GM19328 (cell line): ENCODE measurements at regions not wholly inside any gene's neighbourhood (a gene's known extent, or its start where the extent isn't known, plus 50 kb on each side); places are given as distances from the start of the nearest gene placed in this dataset.

ENCODE experiments used
- ATAC-seq: cut with Tn5 transposase; IDR thresholded peaks from one replicate; pipeline ENCODE4 v1.9.1; 2021; ENCODE audit warnings: mild to moderate bottlenecking, moderate library complexity; ENCODE audit not compliant: unreplicated experiment

- ATAC-seq: no peak
These were observed 90.9 kb downstream of the ZNF280B start for GRCh38 chr22:22417495-22418162.

GRCh38 chr22:22418163-22418549, 90.4 kb downstream of the ZNF280B start:
- ATAC-seq: no peak

GRCh38 chr22:22418957-22419356, 89.6 kb downstream of the ZNF280B start:
- ATAC-seq: no peak

- ATAC-seq: no peak
These were observed 88.0 kb downstream of the ZNF280B start for GRCh38 chr22:22420580-22420979.

- no peak for ATAC-seq
These were observed 87.2 kb downstream of the ZNF280B start for GRCh38 chr22:22421392-22421791.

GRCh38 chr22:22422629-22423112, 85.9 kb downstream of the ZNF280B start:
- peak; percentile 90 for ATAC-seq

GRCh38 chr22:22423681-22424080, 84.9 kb downstream of the ZNF280B start:
- ATAC-seq: no peak

GRCh38 chr22:22424210-22424800, 84.2 kb downstream of the ZNF280B start:
- no peak for ATAC-seq

- no peak for ATAC-seq
These were observed 83.6 kb downstream of the ZNF280B start for GRCh38 chr22:22424956-22425355.

GRCh38 chr22:22425356-22425755, 83.2 kb downstream of the ZNF280B start:
- no peak for ATAC-seq

- ATAC-seq: no peak
These were observed 82.5 kb downstream of the ZNF280B start for GRCh38 chr22:22425783-22426624.

- no peak for ATAC-seq
These were observed 80.9 kb downstream of the ZNF280B start for GRCh38 chr22:22427542-22428065.

GRCh38 chr22:22428222-22429098, 80.1 kb downstream of the ZNF280B start:
- no peak for ATAC-seq

GRCh38 chr22:22429369-22430108, 79.0 kb downstream of the ZNF280B start:
- ATAC-seq: no peak

GRCh38 chr22:22430111-22430820, 78.3 kb downstream of the ZNF280B start:
- ATAC-seq: no peak

- no peak for ATAC-seq
These were observed 77.0 kb downstream of the ZNF280B start for GRCh38 chr22:22431271-22432220.

GRCh38 chr22:22432479-22432878, 76.1 kb downstream of the ZNF280B start:
- ATAC-seq: no peak

GRCh38 chr22:22432937-22433336, 75.6 kb downstream of the ZNF280B start:
- no peak for ATAC-seq
